ENCODE measurements at regions not wholly inside any gene's neighbourhood (a gene's known extent, or its start where the extent isn't known, plus 50 kb on each side); places are given as distances from the start of the nearest gene placed in this dataset.

DNA sequence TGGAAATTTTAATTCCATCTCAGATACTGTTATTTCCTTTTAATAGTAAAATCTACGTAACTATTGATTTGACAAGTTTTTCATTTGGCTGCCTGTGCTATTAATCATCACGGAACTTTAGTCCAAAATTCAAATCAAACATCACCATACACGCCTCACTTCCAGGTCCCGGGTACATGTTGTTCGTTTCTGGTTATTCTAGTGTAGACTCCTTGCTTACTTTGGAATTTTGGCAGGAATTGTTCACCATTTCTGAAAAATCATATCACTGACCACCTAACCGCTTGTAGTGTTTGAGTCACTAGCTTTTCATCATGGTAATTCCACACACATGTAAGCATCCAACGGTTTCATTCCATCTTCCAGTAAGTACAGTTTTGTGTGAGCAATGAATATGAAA, 98.0 kb upstream of the NHSL1 start:
- TF ChIP-seq, protein P1, sequence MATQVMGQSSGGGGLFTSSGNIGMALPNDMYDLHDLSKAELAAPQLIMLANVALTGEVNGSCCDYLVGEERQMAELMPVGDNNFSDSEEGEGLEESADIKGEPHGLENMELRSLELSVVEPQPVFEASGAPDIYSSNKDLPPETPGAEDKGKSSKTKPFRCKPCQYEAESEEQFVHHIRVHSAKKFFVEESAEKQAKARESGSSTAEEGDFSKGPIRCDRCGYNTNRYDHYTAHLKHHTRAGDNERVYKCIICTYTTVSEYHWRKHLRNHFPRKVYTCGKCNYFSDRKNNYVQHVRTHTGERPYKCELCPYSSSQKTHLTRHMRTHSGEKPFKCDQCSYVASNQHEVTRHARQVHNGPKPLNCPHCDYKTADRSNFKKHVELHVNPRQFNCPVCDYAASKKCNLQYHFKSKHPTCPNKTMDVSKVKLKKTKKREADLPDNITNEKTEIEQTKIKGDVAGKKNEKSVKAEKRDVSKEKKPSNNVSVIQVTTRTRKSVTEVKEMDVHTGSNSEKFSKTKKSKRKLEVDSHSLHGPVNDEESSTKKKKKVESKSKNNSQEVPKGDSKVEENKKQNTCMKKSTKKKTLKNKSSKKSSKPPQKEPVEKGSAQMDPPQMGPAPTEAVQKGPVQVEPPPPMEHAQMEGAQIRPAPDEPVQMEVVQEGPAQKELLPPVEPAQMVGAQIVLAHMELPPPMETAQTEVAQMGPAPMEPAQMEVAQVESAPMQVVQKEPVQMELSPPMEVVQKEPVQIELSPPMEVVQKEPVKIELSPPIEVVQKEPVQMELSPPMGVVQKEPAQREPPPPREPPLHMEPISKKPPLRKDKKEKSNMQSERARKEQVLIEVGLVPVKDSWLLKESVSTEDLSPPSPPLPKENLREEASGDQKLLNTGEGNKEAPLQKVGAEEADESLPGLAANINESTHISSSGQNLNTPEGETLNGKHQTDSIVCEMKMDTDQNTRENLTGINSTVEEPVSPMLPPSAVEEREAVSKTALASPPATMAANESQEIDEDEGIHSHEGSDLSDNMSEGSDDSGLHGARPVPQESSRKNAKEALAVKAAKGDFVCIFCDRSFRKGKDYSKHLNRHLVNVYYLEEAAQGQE (IDR thresholded peaks at IDR 0.05; ENCODE audit: insufficient read depth in 1 of 2, low read depth in 2 of 2, low read length in 2 of 2) = no peak
- TF ChIP-seq TAF1 (IDR thresholded peaks at IDR 0.05; ENCODE audit: borderline replicate concordance, insufficient read depth, low read length) (no peak), POLR2AphosphoS5 (IDR thresholded peaks at IDR 0.05; ENCODE audit: low read depth, low read length) (0 out of 2 replicates have a peak, but pooled peaks have one; percentile 26)

Measured in PFSK-1 (cell line).